GM13976 (cell line): ENCODE measurements at regions not wholly inside any gene's neighbourhood (a gene's known extent, or its start where the extent isn't known, plus 50 kb on each side); places are given as distances from the start of the nearest gene placed in this dataset.

Experiments used
- DNase-seq: peaks from one replicate; pipeline ENCODE4 v3.0.0; 2012; ENCODE audit warnings: low spot score
- in situ Hi-C: fragments of 300-500 bp; cut with MboI; formaldehyde crosslinking; loops from one replicate; pipeline ENCODE4 v1.12.0; 2022; ENCODE audit warnings: low sequenced_read_pairs, mixed read lengths, inconsistent platforms; ENCODE audit not compliant: unreplicated experiment
- TF ChIP-seq, protein P1 (sequence below): IDR thresholded peaks from 2 replicates; pipeline ENCODE4 v1.5.1; 2012; ENCODE audit warnings: borderline replicate concordance, mild to moderate bottlenecking; ENCODE audit not compliant: insufficient read depth; ENCODE audit errors: extremely low read depth, missing control alignments, control extremely low read depth

DNA sequence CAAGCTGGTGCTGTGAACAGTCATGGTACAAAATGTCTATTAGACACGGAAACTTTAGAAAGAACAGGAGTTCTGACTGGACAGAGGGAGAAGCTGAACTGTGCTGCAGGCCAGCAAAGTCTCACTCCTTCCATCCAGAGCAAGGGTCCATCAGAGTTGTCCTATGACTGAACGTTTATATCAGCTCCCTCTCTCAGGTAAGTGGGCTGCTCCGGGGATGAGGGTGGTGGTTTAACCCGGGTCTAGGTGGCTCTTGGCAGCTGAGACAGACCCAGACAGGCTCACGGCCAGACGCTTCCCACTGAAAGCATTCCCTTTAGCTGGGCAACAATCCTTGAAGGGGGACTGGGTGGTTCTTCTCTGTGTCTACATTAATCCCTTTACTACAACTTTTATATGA lies 385.0 kb upstream of the SMIM31 start:
- in situ Hi-C loops = no loop called here
- no peak for DNase-seq
- TF ChIP-seq, protein P1, sequence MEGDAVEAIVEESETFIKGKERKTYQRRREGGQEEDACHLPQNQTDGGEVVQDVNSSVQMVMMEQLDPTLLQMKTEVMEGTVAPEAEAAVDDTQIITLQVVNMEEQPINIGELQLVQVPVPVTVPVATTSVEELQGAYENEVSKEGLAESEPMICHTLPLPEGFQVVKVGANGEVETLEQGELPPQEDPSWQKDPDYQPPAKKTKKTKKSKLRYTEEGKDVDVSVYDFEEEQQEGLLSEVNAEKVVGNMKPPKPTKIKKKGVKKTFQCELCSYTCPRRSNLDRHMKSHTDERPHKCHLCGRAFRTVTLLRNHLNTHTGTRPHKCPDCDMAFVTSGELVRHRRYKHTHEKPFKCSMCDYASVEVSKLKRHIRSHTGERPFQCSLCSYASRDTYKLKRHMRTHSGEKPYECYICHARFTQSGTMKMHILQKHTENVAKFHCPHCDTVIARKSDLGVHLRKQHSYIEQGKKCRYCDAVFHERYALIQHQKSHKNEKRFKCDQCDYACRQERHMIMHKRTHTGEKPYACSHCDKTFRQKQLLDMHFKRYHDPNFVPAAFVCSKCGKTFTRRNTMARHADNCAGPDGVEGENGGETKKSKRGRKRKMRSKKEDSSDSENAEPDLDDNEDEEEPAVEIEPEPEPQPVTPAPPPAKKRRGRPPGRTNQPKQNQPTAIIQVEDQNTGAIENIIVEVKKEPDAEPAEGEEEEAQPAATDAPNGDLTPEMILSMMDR = no peak

DNA sequence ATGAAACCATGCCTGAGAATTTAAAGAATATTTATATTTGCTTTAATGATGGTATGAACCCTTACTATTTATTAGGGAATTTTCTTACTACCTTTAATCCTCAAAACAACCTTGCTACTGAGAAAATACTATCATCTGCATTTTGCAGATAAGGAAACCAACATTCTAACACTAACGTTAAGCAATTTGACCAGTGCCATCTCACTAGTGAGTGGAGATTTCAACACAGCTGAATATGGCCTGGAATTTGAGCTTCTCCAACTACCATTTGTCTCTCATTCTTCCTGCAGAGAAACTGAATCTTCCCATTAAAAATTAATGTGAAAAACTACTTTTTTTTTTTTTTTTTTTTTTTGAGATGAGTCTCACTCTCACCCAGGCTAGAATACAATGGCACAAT lies 380.9 kb upstream of the SMIM31 start:
- TF ChIP-seq, protein P1 = no peak
- no peak for DNase-seq
- in situ Hi-C loops = no loop called here

DNA sequence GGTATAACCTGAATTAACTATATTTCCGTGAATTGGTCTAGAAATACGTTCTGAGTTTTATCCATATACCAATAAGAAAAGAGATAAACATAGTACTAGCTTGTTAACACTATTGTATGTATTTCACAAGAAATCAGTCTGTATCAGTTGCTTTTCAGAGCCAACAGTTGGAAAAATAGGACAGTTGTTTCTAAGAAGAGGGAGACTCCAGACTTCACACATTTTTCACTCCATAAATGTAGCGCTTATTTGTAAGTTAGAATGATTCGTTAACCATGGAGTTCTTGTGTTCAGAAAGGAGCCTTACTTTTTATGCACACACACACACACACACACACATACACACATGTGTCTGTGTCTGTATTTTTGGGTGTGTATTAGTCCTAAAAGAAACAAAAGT lies 376.7 kb upstream of the SMIM31 start:
- in situ Hi-C loops = no loop called here
- TF ChIP-seq, protein P1 = no peak
- DNase-seq = no peak

DNA sequence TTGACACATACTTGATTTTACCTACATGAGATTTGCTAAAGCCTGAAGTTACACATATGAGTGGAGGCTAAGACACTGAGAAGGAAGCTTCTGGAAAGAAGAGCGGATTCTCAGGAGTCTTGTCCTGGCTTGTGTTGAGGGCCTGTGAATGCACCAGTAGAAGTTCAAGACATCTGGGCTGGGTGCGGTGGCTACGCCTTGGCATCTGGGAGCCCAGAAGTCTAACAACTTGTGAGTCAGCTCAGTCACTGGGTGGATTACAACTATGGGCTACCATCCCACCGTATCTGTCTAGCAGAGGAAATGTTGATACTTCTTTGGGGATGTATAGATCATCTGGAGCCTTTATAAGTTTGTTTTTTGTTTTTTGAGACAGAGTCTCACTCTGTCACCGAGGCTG lies 375.6 kb upstream of the SMIM31 start:
- in situ Hi-C loops = no loop called here
- no peak for DNase-seq
- TF ChIP-seq, protein P1 = no peak

DNA sequence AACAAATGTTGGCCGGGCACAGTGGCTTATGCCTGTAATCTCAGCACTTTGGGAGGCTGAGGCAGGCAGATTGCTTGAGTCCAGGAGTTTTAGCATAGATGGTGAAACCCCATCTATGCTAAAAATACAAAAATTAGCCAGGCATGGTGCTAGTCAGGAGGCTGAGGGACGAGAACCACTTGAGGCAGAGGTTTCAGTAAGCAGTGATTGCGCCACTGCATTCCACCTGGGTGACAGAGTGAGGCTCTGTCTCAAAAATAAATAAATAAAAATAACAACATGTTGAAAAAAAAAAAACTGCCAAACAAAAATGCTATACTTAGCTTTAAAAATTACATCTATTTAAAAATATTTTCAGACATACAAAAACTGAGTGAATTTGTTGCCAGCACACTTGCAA lies 374.2 kb upstream of the SMIM31 start:
- TF ChIP-seq, protein P1 = no peak
- in situ Hi-C loops = no loop called here
- no peak for DNase-seq

DNA sequence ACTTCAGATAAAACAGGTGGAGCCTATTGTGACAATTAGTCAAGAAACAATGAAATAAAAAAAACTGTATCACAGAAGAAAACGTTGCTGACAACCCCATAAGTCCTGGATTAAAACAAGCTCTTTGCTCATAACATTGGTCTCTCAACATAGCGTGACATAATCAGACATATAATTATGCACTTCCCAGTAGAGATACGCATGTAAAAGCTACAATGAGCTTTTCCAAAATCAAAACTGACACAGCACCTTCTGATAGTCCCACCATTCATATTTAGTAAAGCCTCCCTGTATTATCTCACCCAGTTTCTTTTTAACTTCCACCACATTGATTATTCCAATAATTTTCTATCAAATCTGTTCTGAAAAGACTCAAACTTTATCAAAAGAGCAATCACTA lies 372.1 kb upstream of the SMIM31 start:
- no peak for DNase-seq
- TF ChIP-seq, protein P1 = no peak
- in situ Hi-C loops = no loop called here

DNA sequence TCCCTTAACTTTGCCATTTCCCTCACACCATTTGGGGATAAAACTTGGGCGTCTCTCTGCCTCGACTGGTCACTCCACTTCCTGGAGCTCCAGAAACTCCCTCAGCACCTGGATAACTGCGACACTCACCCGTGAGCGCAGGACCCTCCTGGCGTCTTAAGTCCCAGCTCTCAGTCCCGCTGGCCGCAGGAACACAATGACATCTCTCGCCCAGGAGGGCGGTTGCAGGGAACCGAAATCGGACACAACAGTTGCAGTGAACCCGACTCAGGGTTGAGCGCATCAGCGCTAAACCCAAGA lies 370.9 kb upstream of the SMIM31 start:
- no peak for DNase-seq
- TF ChIP-seq, protein P1 = no peak
- in situ Hi-C loops = no loop called here
